SK-N-SH treated with all-trans-retinoic acid at 6 μM for 48 hours (cell line): ENCODE measurements at regions not wholly inside any gene's neighbourhood (a gene's known extent, or its start where the extent isn't known, plus 50 kb on each side); places are given as distances from the start of the nearest gene placed in this dataset.

Experiments used
- ARNTL ChIP-seq: fragments of 450-650 bp; formaldehyde crosslinking; IDR thresholded peaks from 2 replicates; pipeline ENCODE4 v1.5.0; 2020; ENCODE audit warnings: low read depth, mild to moderate bottlenecking, moderate library complexity, borderline replicate concordance
- CSRNP3 ChIP-seq: fragments of 250-450 bp; sonication (Bioruptor Pico); IDR thresholded peaks from 2 replicates; pipeline ENCODE4 v1.5.1; 2021; ENCODE audit warnings: mild to moderate bottlenecking, moderate library complexity
- PPARA ChIP-seq: fragments of 250-450 bp; sonication (Bioruptor Pico); IDR thresholded peaks from 2 replicates; pipeline ENCODE4 v1.5.0; 2020; ENCODE audit warnings: mild to moderate bottlenecking, borderline replicate concordance
- RARB ChIP-seq: fragments of 250-450 bp; sonication (Bioruptor Pico); IDR thresholded peaks from 2 replicates; pipeline ENCODE4 v1.8.0; 2021; ENCODE audit warnings: mild to moderate bottlenecking, moderate library complexity
- SNAI2 ChIP-seq: fragments of 250-450 bp; sonication (Bioruptor Pico); IDR thresholded peaks from 2 replicates; pipeline ENCODE4 v1.5.0; 2020; ENCODE audit warnings: mild to moderate bottlenecking, moderate library complexity
- ZC3H10 ChIP-seq: fragments of 250-450 bp; sonication (Bioruptor Pico); IDR thresholded peaks from 2 replicates; pipeline ENCODE4 v1.5.1; 2021; ENCODE audit warnings: mild to moderate bottlenecking, moderate library complexity
- ZFP3 ChIP-seq: fragments of 250-450 bp; sonication (Bioruptor Pico); IDR thresholded peaks from 2 replicates; pipeline ENCODE4 v1.5.0; 2020; ENCODE audit warnings: mild to moderate bottlenecking, moderate library complexity
- ZNF565 ChIP-seq: fragments of 450-650 bp; formaldehyde crosslinking; conservative IDR thresholded peaks from 2 replicates; pipeline ENCODE4 v1.5.0; 2020; ENCODE audit warnings: low read depth, mild to moderate bottlenecking, moderate library complexity
- TF ChIP-seq, protein P1 (sequence below): fragments of 250-450 bp; sonication (Bioruptor Pico); IDR thresholded peaks from 2 replicates; pipeline ENCODE4 v1.8.0; 2020; ENCODE audit warnings: mild to moderate bottlenecking, moderate library complexity, borderline replicate concordance

DNA sequence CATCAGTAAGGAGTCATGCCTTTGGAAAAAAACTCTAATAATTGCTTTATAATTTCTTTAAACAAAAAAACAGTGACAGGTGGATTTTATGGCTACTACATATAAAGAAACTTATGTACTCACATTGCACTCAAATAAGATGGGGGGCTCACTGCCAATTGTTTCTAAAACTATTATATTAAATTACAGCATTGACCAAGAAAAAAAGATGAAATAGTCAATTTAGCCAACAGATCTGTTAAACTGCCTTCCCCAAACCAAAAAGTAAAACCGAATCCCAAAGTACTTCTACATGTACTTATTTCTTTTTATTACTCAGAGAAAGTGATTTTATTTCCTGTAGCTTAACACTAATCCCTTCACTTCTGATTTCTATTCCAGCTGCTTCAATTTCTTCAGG lies 716.8 kb upstream of the SLITRK5 start:
- TF ChIP-seq RARB (CRISPR knock-in tag): no peak
- no peak for TF ChIP-seq SNAI2
- TF ChIP-seq ARNTL: no peak
- no peak for TF ChIP-seq ZFP3
- TF ChIP-seq PPARA (CRISPR knock-in tag): no peak
- TF ChIP-seq, protein P1, sequence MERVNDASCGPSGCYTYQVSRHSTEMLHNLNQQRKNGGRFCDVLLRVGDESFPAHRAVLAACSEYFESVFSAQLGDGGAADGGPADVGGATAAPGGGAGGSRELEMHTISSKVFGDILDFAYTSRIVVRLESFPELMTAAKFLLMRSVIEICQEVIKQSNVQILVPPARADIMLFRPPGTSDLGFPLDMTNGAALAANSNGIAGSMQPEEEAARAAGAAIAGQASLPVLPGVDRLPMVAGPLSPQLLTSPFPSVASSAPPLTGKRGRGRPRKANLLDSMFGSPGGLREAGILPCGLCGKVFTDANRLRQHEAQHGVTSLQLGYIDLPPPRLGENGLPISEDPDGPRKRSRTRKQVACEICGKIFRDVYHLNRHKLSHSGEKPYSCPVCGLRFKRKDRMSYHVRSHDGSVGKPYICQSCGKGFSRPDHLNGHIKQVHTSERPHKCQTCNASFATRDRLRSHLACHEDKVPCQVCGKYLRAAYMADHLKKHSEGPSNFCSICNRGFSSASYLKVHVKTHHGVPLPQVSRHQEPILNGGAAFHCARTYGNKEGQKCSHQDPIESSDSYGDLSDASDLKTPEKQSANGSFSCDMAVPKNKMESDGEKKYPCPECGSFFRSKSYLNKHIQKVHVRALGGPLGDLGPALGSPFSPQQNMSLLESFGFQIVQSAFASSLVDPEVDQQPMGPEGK (CRISPR knock-in tag): no peak
- no peak for TF ChIP-seq ZC3H10 (CRISPR knock-in tag)
- TF ChIP-seq CSRNP3 (CRISPR knock-in tag): no peak
- TF ChIP-seq ZNF565 (CRISPR knock-in tag): no peak
